ENCODE measurements at regions not wholly inside any gene's neighbourhood (a gene's known extent, or its start where the extent isn't known, plus 50 kb on each side); places are given as distances from the start of the nearest gene placed in this dataset.
"Not testable (repeated sequence)": the region's sequence is repeated elsewhere in the genome, so short reads cannot be mapped to it uniquely, and the experiment has no call there.

DNA sequence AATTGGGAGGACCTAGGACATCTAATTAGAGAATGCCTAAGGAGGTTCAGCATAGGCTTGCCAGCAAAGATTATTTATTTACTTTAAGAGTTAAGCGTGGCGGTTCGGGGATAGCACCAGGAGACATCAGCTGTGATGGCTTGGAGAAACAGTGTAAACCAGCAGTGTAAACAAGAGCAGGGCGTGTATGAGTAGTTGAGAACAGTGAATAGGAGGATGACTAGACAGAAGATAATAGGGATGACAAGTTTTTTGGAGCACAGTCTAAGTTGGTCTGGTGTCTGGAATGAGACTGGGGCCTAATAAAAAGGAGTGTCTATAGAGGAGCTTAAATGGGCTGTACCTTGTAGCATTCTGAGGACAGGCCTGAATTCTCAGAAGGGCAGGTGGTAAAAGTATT lies 338.4 kb upstream of the HTR1E start:
- not testable (repeated sequence) for TF ChIP-seq CSDC2 (CRISPR knock-in tag; IDR thresholded peaks at IDR 0.05); BACH2 (CRISPR knock-in tag; IDR thresholded peaks at IDR 0.05; ENCODE audit: borderline replicate concordance); ARNTL (CRISPR knock-in tag; IDR thresholded peaks at IDR 0.05; ENCODE audit: borderline replicate concordance, low read depth); ZC3H10 (CRISPR knock-in tag; IDR thresholded peaks at IDR 0.05); ISL1 (CRISPR knock-in tag; IDR thresholded peaks at IDR 0.05); ZNF70 (CRISPR knock-in tag; IDR thresholded peaks at IDR 0.05)
- TF ChIP-seq, protein P1, sequence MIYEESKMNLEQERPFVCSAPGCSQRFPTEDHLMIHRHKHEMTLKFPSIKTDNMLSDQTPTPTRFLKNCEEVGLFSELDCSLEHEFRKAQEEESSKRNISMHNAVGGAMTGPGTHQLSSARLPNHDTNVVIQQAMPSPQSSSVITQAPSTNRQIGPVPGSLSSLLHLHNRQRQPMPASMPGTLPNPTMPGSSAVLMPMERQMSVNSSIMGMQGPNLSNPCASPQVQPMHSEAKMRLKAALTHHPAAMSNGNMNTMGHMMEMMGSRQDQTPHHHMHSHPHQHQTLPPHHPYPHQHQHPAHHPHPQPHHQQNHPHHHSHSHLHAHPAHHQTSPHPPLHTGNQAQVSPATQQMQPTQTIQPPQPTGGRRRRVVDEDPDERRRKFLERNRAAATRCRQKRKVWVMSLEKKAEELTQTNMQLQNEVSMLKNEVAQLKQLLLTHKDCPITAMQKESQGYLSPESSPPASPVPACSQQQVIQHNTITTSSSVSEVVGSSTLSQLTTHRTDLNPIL (CRISPR knock-in tag; IDR thresholded peaks at IDR 0.05; ENCODE audit: low read depth) = not testable (repeated sequence)

All from SK-N-SH treated with all-trans-retinoic acid at 6 μM for 48 hours (cell line).